Skin epidermis (tissue), 12 donors: ENCODE measurements at regions not wholly inside any gene's neighbourhood (a gene's known extent, or its start where the extent isn't known, plus 50 kb on each side); places are given as distances from the start of the nearest gene placed in this dataset.
"Not testable (repeated sequence)": the region's sequence is repeated elsewhere in the genome, so short reads cannot be mapped to it uniquely, and the experiment has no call there.

Experiments used
- H3K27ac ChIP-seq, 21 experiments: fragments of 200-600 bp; sonication (generic) in 11 of 21; one replicate each; pipeline ENCODE4 v1.5.0; 2020; ENCODE audit warnings: mild to moderate bottlenecking in 3 of 21, inconsistent platforms in 2 of 21, moderate library complexity in 2 of 21
- H3K4me3 ChIP-seq, 7 experiments: fragments of 200-600 bp; sonication (generic) in 2 of 7; one replicate each; pipeline ENCODE4 v1.5.0; 2020; ENCODE audit warnings: inconsistent platforms in 2 of 7, mild to moderate bottlenecking in 2 of 7, moderate library complexity in 1 of 7

DNA sequence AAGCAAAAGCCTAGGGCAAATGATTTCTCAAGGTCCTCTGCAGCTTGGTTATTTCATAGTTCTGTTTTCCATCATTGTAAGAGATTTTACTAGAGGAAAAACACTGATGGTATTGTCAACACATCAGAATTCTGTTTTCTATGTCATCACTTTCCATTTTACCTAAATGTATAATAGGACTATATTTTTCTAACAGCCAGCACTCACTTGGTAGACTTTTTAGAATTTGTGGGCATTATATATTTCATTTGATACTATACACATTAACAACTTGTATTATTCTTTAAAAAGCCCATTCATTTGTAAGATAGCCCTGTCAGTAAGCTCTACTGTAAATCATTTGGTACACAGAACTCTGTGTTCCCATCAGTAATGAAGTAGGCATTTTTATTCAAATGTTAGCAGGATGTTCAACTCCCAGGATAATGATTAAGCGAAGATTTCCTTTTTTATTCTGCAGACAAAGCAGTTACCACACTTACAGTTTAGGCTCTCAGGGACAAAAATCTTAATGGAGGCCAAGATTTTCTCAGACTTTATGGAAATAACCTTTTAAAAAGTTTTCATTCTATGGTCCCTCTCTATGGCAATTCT lies 143.6 kb upstream of the TEX13C start:
- no peak overlapping the region for H3K27ac ChIP-seq
- no peak overlapping the region for H3K4me3 ChIP-seq

DNA sequence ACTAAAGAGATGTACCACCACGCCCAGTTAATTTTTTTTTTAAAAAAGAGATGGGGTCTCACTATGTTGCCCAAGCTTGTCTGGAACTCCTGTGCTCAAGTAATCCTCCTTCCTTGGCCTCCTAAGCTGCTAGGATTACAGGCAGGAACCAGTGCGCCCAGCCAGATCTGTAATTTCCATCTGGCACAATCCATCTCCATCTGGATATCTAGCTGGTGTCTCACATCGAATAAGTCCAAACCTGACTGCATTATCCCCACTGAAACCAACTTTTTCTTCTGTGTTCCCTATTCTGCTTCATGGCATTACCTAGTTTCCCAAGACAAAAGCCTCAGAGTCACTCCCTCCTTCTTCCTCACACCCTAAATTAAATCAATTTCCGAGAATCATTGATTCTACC lies 125.8 kb upstream of the TEX13C start:
- no peak overlapping the region for H3K27ac ChIP-seq

DNA sequence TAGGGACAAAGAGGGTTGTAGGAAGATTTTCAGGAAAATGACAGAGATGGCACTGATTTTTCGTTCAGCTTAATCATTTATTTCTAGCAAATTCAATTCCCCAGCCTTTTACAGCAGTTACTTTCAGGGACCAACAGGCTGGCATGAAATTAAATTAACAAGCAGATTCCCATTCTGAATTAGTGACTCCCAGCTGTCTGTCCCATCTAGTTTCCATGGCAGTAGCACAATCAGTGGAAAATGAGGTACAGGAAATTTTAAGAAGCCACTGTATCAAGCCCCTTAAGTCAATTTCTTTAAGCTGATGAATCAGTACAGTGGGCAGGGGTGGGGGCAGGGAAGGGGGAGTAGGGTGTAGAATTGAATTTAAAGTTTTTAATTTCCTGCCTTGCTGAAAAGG lies 121.1 kb upstream of the TEX13C start:
- no peak overlapping the region for H3K27ac ChIP-seq
- H3K4me3 ChIP-seq, result no peak overlapping the region

More for the DNA sequence above, 125.8 kb upstream of the TEX13C start:
- H3K4me3 ChIP-seq, result no peak overlapping the region

DNA sequence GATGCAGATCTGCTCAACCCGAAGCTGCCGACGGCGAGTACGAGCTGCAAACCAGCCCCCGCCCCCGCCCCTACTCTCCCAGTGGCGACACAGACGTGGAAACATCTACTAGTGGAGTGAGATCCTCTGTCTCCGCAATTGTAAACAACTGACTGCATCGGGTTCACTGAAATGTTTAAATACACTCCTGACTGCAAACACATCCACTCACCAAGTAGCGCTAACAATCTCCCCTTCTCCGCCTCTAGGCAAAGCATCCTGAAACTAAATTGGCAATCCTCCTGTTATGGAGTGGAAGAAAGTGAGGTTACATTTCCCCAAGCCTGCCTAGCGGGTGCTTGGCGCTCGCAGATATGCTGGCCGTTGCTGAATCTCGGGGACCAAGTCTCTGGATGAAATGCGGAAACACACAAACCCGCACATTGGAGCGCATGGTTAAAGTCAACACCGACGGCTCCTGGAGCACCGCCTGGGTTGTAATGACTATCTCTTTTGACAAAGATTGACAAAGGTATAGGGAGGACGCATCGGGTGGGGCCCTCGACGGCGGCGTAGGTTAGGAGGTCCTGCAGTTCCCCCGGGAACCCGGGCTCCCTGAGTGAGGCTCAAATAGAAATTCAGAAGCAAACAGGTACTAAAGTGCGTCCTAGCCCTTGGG lies 117.0 kb upstream of the TEX13C start:
- peak overlapping the region in 2 of 7 experiments; percentile 32 to 47 for H3K4me3 ChIP-seq
- no peak overlapping the region for H3K27ac ChIP-seq

DNA sequence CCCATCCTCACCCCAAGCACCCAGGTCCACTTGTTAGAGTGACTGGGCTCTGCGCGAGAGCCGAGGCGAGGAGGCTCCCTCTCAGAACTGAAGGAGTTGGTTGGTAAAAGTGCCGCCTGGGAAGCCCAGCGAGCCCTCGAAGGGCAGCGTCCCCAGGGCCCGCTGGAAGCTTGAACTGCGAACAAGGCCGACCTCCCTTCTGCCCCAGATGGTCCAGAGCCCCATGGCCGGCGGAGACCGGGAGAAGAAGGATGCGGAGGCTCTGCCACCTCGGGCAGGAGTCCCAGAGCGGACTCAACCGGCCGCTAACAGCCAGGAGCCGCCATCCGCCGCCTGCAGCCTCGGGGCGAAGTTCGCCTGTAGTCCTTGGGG lies 116.3 kb upstream of the TEX13C start:
- Histone ChIP-seq H3K4me3 (peak overlapping the region in 6 of 7 experiments; percentile 6 to 47 (median 22)), H3K27ac (peak overlapping the region in 4 of 21 experiments; percentile 12 to 76 (median 42))

DNA sequence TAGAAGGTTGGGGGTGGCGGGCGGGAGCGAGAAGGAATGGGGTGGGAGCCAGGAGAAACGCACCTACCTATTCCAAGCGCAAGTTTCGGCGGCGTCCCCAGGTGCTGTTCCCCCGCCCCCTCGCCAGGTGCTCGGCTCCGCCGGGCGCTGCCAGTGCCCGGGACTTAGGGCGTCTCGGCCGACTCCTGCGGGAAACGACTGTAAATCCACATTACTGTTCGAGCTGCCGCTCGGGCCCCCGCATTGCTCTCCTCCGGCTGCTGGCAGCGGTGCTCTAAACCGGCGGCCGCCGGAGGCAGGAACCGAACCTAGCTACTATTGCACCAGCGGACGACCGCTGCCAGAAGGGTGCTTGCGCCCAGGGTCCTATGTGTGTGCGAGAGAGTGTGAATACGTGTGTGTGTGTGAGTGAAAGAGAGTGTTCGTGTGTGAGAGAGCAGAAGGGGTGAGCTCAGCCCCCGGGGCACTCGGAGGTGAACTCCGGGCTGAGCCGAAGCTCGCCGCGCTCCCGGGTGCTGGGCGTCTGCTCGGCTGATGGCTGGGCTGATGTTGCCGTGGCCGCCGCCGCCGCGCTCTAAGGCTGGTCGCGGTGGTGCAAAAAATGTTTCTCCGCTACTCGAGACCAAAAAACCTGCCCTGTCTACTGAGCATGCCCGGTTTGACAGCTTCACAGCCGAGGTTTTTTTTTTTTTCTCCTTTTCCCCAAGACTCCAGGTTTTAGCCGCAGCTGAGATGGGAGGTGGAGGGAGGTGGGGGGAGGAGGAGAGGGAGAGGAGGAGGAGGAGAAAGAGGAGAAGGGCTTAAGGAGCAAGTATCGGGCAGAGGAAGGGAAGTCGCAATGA lies 115.7 kb upstream of the TEX13C start:
- peak overlapping the region; percentile 6 to 47 (median 28) for H3K4me3 ChIP-seq
- peak overlapping the region in 6 of 21 experiments; percentile 12 to 76 (median 42) for H3K27ac ChIP-seq

DNA sequence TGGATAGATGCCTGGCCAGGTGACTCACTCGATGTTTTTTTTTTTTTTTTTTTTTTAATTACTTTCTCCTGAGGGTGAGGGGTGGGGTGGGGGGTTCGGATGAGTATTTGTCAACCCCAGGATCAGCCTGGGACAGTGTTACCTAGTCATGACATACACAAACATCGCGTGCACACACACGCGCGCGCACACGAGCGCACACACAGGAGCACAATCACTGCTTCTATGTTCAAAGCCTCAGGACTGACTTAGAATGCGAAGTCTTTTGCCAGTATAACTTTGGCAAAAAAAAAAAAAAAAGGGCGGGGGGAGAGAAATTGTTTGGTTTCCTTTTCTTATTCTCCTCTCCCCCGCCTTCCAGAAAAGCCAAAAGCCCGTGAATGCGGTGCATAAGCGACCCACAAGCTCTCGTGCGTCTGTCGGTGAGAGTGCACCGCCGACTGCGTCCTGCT lies 115.0 kb upstream of the TEX13C start:
- peak overlapping the region; percentile 26 to 47 (median 28) for H3K4me3 ChIP-seq
- peak overlapping the region in 9 of 21 experiments; percentile 17 to 76 (median 50) for H3K27ac ChIP-seq

DNA sequence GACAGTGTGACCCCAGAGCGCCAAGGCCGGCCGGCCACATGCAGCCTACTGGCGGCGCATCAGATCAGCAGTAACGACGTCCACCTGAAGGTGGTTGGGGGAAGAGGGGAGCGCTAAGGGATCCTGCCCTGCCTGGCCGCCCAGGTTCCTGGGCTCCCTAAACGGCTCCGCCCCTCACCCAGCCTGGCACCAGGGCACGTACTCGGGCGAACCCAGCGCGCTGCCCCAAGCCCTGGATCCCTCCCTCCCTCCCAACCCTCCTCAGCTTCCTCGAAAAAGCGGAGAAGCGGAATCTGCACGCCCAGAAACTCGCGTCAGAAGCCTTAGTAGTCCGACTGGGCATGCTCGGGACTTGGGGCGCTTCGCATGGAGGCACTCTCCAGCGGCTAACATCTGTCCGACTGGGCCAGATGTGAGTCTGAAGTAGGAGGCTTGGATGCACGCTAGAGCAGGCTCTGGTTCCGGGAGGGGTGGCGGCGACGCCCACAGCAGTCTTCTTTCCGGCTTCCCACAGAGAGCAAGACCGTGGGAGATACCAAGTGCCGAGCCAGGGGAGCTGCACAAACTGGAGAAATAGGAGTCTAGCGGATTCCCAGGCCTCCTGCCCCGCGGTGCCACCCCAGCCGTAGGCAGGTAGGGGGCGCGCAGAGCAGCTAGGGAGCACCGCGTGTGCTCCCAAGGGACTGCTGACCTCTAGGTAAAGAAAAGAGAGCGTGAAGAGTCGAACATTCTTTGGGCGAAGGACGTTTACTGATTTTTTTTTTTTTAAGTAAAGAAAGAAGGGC lies 114.3 kb upstream of the TEX13C start:
- peak overlapping the region in 11 of 21 experiments; percentile 3 to 76 (median 52) for H3K27ac ChIP-seq
- peak overlapping the region; percentile 26 to 47 (median 28) for H3K4me3 ChIP-seq

DNA sequence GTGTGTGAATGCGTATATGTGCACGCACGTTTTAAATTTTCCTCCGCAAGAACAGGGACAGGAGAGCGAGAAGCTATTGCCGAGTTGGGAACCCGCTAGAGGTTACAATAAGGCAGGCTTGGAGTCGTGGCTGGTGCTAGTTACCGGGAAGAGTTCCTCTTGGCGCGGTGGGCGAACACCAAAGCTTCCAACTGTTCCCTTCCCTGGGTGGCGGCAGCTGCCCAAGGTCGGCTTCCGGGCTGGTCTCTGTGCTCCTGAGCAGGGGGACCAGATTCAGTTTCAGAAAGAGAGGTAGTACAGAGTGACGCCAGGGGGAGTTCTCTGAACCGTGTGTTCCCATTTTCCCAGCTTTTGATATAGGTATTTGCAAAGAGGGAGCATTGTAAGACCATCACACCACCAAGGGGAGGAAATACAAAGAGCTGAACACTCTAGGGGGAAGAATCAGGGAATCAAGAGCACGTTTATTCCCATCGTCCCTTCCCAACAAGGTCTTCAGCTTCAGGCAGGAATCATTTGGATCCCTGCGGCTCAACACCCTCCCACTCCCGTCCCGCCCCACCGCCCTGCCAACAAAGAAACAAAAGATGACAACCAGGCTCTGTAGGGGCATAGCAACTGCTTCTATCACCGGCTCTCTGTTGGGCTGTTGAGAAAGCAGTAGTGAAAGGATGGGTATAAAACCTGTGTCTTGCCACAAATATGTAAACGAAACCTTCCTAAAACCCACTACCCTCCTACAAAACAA lies 113.6 kb upstream of the TEX13C start:
- peak overlapping the region in 10 of 21 experiments; percentile 3 to 76 (median 58) for H3K27ac ChIP-seq
- H3K4me3 ChIP-seq, result peak overlapping the region; percentile 26 to 47 (median 28)

DNA sequence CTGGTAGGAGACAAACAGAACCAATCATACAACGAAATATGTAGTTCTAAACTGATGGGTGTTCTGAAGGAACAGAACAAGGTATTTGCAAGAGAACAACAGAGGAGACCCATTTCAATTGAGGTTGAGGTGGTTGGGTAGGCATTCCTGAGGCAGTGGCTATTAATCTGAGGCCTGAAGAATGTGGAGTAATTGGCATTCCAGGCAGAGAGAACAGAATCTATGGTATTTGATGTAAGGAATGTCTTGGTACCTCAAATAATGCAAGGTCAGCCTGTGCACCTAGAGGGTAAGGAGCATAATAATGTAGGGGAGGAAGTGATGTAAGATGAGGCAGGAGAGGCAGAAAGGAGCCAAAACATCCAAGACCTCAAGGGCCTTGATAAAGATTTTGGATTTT lies 109.5 kb upstream of the TEX13C start:
- no peak overlapping the region for H3K4me3 ChIP-seq
- no peak overlapping the region for H3K27ac ChIP-seq

DNA sequence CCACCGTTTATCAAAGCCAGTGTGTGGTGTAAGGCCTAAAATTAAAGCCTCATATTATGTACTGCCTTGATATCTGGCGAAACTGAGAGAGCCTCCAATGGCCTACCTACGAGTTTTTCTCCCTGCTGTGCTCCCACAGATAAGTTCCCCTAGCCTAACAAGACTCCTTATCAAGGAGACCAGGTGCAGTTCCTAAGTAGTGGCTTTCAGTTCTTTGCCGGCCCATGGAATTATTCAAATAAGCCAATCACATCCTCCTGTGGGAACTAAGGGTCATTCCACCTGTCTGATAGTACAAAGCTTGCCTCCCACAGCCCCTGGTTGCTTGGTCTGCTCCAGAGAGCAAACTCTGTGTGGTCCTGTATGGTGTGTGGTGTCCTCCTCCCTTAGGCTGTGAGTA lies 99.8 kb upstream of the TEX13C start:
- Histone ChIP-seq H3K27ac (no peak overlapping the region), H3K4me3 (no peak overlapping the region)

DNA sequence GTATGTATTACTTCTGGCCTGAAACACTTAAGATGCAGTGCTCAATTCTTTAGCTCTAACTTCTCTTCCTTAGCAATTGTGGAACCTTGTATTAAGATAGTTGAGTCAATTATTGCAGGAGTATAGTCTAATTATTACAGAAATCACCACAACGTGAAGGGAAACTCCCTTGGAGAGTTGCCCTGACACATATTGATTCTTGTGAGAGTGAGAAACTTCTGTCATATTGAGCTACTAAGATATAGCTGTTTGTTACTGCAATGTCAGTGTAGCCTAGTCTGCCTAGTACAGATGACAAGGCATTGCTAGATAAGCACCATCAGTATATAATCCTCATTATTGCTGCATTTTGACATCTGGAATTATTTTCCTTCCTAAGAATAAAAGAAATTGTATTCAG lies 82.7 kb upstream of the TEX13C start:
- no peak overlapping the region for H3K27ac ChIP-seq
- H3K4me3 ChIP-seq, result no peak overlapping the region

DNA sequence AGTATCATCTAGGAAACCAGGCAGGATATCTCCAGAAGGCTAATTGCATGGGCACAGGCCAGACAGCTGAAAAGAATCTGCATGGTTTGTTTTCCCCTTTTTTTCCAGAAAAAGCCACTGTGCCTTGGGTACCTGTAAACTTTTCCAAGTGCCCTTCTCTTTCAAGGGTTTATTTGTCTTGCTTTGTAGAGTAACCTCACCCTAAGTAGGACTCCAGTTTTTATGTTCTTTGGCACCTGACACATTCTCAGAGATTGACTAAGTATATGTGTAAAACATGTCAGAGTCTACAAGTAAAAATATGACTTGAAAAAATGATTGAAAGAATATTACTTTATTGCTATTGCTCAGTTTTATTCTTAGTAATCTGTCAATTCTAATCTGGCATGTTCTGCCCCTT lies 70.7 kb upstream of the TEX13C start:
- no peak overlapping the region for H3K27ac ChIP-seq
- no peak overlapping the region for H3K4me3 ChIP-seq

DNA sequence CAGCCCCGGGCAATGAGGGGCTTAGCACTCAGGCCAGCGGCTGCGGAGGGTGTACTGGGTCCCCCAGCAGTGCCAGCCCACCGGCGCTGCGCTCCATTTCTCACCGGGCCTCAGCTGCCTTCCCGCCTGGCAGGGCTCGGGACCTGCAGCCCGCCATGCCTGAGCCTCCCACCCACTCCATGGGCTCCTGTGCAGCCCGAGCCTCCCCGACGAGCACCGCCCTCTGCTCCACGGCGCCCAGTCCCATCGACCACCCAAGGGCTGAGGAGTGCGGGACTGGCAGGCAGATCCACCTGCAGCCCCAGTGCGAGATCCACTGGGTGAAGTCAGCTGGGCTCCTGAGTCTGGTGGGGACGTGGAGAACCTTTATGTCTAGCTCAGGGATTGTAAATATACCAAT lies 63.9 kb upstream of the TEX13C start:
- not testable (repeated sequence) for H3K4me3 ChIP-seq, H3K27ac ChIP-seq

DNA sequence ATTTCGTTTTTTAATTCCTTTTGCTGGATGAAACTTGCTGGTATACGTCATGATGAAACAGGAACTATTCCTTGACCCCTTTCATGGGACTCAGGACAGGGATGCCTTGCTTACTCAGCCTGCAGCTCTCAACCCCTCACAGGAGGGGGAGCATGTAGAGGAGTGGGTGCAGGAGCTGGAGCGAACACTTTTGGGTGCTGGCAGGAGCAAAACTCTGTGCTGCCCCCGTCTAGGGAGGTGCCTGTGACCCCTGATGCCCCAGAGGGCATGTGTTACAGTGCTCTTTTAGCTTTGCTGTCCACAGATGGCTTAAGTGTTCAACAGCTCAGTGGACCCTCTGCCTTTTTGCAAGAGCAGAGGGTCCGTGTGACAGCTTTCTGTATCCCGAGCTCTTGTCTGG lies 56.8 kb upstream of the TEX13C start:
- no peak overlapping the region for H3K27ac ChIP-seq
- no peak overlapping the region for H3K4me3 ChIP-seq

DNA sequence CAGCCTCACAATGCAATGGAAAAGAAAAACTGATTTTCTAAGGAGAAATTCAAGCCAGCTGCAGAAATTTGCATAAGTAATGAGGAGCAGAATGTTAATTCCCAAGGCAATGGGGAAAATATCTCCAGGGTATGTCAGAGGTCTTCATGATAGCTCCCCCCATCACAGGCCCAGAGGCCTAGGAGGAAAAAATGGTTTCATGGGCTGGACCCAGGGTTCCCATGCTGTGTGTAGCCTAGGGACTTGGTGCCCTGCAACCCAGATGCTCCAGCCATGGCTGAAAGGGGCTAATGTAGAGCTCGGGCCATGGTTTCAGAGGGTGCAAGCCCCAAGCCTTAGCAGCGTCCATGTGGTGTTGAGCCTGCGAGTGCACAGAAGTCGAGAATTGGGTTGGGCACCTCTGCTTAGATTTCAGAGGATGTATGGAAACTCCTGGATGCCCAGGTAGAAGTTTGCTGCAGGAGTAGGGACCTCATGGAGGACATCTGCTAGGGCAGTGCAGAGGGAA lies 53.5 kb upstream of the TEX13C start:
- H3K4me3 ChIP-seq, result no peak overlapping the region

More for the DNA sequence above, 53.5 kb upstream of the TEX13C start:
- H3K27ac ChIP-seq, result no peak overlapping the region
